ENCODE measurements at regions not wholly inside any gene's neighbourhood (a gene's known extent, or its start where the extent isn't known, plus 50 kb on each side); places are given as distances from the start of the nearest gene placed in this dataset.
"Not testable (repeated sequence)": the region's sequence is repeated elsewhere in the genome, so short reads cannot be mapped to it uniquely, and the experiment has no call there.

DNA sequence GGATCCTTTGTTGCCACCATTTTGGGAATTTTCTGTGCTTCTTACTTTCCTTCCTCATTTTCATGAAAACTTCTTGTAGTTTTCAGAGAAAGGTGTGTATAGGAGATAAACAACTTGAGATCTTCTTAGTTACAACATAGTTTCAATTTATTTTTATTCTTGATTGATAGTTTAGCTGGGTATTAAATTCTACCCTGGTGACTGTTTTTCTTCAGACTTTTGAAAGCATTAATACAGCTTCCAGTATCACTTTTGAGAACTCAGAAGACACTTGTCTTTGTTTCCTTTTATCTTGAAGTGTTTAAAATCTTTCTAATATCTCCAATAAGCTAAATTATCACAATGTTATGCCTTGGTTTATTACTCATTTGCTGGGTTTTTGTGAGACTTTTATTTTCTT lies 167.5 kb upstream of the DPP10 start:
- no peak for DNase-seq

DNA sequence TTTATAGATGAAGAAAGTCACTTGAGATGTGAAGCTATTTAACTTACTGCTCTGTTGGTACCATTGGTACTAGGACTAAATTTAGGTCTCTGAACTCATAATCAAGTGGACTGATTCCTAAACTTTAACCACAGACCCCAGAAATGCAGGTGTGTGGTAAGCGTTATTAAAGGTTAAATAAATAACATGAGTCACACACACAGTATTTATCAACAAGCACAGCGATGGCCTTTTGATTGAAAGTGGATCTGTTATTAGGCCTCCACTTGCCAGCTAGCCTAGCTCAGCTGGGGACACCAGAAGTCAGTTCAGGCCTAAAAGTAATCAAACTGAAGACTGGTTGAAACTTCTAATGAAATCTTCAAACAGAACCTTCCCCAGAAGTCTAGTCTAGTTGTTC lies 161.3 kb upstream of the DPP10 start:
- no peak for DNase-seq

DNA sequence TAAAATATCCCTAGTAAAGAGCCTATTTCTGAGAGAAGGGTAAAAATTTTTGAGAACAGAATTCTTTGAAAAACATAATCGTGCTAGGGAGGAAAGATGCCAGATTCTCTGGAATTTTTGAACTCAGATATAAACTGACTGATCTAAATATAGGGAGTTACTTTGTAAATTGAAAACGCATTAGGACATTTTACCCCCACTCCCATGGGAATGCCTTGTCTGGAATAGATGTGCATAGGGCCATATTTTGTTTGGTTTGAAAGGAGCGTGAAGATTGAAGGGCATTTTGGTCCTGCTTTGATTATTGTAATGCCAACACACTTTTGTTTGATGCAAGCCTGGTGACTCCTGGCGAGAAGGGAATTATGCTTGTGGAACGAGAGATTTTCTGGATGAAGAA lies 158.7 kb upstream of the DPP10 start:
- DNase-seq, result no peak

DNA sequence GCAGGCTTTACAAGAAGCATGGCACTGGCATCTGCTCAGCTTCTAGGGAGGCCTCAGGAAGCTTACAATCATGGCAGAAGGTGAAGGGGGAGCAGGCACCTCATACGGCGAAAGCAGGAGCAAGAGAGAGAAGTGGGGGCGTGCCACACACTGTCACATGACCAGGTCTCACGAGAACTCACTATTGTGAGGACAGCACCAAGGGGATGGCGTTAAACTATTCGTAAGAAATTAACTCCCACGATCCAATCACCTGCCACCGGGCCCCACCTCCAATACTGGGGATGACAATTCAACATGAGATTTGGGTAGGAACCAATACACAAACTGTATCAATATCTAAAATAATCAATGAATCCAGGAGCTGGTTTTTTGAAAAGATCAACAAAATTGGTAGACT lies 156.0 kb upstream of the DPP10 start:
- no peak for DNase-seq

DNA sequence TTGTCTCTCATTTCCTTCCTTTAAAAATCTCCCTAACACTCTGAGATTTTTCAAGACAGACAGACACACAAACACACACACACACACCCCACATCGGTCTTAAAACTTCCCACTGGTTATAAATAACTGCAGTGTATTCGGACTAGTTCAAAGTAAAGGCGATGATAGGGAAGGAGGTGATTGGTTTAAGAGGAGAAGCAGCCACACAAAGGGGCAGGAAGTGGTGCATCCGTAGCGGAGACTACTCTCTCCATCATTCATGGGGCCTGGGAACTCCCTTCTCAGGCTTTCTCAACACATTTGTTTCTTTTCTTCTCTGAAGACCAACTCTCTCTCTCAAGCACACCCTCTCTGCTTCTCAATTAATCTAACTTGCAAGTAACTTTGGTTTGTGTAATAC lies 149.1 kb upstream of the DPP10 start:
- no peak for DNase-seq

DNA sequence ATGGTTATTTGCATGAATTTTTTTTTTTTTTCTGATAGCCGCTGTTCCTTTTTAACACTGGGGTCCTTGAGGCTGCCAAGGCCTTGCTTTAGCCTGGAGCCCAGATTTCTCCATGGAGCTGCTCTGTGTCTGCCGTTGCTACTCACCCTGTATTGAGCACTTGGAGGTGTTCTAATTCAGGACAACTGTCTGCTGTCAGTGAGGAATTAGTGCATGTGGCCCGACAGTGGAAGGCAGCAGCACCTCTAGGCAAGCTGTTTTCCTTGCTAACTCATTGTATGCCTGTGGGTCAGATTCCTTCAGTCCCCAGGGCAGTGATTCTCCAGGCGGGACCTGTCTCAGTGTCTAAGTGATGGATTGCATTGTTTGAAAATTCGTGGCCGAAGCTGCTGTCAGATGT lies 147.7 kb upstream of the DPP10 start:
- no peak for DNase-seq

DNA sequence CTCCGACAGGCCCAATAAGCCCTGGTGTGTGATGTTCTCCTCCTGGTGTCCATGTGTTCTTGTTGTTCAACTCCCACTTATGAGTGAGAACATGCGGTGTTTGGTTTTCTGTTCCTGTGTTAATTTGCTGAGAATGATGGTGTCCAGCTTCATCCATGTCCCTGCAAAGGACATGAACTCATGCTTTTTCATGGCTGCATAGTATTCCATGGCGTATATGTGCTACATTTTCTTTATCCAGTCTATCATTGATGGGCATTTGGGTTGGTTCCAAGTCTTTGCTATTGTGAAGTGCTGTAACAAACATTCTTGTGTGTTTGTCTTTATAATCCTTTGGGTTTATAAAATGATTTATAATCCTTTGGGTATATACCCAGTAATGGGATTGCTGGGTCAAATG lies 142.1 kb upstream of the DPP10 start:
- DNase-seq, result not testable (repeated sequence)

DNA sequence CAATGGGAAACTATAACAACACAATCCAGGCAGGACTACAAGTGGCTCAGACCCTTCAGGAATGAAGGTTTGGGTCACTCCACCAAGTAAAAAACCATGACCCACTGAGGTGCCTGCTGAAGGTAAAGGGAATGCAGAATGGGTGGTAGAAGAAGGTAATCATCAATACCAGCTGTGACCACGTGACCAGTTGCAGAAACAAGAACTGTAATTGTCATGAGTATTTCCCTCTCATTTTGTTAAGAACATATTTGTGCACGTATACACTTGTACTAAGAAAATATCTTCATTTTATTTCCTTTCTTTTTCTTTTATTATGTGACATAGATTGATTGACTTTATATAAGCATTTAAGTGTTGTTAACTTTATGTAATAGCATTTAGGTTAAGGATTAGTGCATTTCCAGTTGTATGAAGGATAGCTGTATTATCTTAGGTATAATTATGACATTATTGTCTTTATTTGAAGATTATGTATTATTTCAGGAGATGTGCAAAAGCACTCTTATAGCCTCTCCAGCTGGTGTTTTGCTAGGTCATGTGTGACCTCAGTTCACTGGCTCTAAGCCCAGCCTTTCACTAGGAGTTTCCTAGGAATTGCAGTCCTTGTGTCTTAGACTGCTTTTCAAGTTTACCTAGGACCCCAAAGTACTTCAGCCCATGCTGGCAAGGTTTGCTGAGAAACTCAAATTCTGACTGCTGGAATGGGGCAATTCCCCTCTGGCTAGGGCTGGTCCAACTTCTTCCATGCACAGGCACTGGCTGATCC lies 125.7 kb upstream of the DPP10 start:
- no peak for DNase-seq

DNA sequence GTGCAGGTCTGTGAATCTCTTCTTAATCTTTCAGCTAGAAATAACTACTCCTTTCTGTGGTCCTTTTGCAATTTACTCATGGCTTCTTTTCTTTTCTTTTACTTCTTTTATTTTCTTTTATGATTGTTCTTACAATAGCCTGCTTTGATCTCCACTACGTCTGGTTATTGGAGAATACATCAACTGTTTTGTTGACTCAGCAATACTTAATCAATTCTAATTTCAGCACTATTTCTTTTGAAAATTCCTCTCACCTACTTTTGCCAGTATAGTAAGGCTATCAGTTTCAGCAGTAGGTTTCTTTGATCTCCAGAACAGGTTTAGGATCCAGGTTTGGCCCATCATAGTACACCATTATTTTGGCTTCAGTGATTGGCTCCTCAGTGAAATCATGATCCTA lies 111.8 kb upstream of the DPP10 start:
- no peak for DNase-seq

DNA sequence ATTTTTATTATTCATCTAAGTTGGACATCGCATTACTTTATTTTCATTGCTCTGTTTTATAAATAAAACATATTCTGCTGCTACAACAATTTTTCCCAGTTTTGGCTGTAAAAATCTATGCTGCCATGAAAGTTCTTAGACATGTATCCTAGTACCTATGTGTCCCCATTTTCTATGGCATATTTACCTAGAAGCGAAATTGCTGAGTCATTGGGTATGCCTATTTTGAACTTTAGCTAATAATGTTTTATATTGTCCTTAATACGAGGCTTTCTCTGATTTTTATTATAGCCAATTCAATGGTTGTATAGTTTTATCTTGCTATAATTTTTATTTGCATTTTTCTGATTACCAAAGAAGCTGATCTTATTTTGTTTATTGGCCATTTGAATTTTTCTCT lies 110.5 kb upstream of the DPP10 start:
- DNase-seq, result no peak

DNA sequence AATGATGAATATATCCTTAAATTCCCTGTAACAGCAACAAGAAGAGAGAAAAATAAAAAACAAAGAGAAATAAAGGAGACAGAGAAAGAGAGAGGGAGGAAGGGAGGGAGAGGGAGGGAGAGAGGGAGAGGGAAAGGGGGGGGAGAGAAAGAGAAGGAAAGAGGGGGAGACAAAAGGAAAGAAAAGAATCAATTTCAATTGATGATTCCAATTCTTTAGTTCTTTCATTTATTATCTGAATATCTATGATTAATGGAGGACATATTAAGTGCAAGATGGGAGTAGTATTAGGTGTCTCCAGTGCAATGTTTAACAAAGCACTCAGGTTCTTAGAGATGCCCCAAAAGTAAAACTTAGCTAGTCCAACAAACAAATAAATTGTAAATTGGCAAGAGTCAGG lies 97.2 kb upstream of the DPP10 start:
- no peak for DNase-seq

DNA sequence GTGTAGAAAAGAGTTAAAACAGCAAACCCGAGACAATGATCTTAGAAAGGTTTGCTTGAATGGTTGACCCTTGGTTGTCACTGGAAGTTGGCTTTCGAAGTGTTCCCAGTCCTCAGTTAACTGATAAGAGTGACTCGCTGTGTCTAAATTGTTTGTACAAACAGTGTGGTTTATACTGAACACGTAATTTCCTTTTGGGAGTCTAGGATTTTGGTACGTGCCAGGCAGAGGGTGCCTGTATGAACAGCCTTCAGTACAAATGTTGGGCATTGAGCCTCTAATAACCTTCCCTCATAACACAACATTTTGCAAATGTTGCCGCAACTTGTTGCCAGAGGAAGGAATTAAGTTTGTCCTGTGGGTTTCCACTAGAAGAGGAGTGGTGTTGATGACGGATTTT lies 95.8 kb upstream of the DPP10 start:
- DNase-seq, result no peak

DNA sequence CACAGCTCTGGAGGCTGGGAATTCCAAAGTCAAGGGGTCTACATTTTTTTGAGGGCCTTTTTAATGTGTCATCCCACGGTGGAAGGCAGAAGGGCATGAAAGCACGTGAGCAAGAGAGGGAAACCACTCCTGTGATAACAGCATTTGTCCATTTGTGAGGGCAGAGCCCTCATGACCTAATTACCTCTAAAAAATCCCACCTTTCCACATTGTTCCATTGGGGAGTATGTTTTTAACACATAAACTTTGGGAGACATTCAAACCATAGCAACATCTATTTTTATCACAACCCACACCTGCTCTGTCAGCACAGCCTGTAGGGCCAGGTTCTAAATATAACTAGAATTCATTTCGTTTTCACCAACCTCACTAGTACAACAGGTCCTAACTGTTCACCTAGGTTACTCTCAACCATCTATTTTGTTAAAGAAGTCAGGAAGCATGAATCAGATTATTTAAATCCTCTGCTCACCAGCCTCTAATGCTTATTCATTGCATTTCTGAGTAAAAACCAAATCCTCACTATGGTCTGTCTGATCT lies 92.2 kb upstream of the DPP10 start:
- no peak for DNase-seq

DNA sequence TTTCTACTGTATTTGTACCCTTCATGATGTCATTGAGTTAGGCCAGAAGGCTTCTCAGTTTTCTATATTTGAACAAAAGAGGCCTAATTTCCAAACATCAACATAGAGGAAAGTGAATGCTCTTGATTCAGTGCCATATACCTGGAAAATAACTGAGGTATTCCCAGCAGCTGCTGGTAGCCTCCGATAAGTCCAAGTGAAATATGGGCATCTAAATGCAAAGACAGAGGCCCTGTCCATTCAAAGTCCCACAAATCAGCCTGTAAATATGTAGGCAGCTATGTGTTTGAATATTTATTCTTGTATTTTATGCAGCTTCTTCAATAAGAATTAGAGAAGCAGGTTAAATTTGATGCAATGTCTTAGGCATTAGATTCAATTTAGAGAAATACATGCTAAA lies 89.5 kb upstream of the DPP10 start:
- DNase-seq, result no peak

DNA sequence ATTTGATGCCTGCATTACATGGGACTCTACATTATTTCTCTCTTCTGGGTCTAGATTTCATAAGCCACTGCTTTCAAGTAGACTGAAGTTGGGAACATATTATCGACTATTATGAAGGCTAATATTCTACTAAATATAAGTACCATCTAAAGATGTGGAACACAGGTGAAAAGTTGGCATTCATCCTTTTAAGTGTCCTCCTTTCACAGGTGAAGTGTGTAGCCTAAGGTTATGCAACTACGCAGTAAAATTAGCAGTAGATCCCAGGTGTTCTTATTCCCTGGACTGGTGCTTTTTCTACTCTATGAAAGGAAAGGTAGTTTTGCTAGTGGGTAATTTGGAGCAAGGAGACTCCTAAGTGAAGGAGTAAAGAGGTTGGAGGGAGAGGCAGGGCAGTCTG lies 88.2 kb upstream of the DPP10 start:
- no peak for DNase-seq

DNA sequence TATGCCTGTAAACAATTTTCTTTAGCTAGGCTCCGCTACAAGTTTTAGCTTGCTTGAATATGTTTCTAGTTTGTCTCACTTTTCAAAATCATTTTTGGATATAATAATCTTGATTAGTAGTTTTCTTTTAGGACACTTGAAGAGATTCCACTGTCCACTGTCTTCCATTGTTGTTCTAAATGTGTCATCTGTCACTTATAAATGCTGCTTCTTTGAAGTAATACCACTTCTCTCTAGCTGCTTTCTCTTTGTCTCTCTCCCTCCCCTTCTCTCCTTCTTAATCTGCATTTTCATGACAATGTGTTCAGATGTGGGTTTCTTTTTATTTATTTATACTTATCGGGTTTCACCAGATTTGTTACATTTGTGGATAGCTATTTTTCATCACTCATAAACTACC lies 73.7 kb upstream of the DPP10 start:
- no peak for DNase-seq

DNA sequence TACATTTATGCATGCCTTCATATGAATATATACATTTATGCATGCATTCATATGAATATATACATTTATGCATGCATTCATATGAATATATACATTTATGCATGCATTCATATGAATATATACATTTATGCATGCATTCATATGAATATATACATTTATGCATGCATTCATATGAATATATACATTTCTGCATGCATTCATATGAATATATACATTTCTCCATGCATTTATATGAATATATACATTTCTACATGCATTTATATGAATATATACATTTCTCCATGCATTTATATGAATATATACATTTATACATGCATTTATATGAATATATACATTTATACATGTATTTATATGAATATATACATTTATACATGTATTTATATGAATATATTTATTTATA lies 70.7 kb upstream of the DPP10 start:
- DNase-seq, result not testable (repeated sequence)

DNA sequence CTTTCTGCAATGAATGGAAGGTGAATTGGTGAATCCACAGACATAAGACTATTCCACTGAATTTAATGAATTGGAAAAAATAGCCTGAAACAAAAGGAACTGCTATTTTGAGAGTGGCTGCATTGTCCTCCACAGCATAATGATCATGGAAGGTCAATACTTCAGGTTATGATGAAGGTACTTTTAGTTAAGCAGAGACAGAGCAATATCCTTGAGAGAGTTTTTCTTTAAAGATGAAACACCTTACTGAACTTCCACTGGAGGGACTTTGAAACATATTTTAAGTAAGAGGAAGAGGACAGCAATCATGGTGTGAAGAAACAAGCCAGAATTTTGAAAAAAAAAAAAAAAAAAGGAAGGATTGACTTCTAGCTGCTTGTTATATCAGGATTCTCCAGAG lies 68.8 kb upstream of the DPP10 start:
- no peak for DNase-seq

DNA sequence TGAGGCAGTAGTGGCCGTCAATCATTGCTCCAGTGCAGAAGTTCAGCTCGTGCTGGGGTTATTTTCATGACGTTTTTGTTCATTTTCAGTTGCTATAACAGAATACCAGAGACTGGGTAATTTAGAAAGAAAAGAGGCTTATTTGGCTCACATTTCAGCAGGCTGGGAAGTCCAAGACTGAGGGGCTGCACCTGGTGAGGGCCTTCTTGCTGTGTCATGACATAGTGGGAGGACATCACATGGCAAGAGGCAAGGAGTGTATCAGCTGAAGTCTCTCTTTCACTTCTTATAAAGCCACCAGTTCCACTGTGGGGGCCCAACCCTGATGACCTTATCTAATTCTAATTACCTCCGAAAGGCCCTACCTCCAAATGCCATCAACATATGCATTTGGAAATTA lies 58.0 kb upstream of the DPP10 start:
- no peak for DNase-seq

DNA sequence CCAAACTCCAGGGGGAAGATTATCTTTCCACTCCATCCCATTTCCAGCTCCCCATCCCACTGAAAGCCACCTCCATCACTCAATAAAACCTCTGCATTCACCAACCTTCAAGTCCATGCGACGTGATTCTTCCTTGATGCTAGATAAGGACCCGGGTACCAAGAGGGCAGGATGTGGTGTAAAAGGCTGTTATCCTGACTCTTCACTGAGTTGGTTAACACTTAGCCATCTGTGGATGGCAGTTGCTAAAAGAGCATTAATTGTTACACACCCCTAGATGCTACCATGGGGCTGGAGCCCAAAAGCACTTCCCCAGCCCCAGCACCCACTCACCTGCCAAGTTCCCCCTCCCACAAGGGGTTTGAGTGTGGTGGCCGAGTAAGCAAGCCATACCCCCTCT lies 53.4 kb upstream of the DPP10 start:
- no peak for DNase-seq

All from NCI-H2081 (cell line).